ENCODE measurements at regions not wholly inside any gene's neighbourhood (a gene's known extent, or its start where the extent isn't known, plus 50 kb on each side); places are given as distances from the start of the nearest gene placed in this dataset.

DNA sequence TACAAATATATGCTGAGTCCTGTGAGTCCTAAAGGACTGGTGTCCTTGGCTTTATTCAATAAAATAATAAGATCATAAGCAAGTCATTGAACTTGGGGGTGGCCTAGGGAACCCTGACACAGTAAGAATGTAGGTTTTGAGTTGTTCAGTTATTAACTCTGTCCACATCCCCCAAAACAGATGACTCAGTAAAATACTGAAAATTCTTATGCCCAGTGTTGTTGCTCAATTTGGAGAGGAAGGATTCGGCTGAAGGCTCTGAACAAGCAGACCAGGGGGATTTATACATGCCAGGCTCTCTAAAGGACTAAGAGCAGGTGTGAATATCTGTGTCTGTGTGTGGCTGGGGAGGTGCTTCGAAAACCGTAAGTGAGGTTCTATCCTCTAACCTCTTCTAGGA, 173.7 kb downstream of the RMI1 start:
- Histone ChIP-seq H3K79me2 (ENCODE audit: low read length) (no peaks in the 10 kb centered on the region), H3K9me3 (ENCODE audit: low read length) (no peaks in the 10 kb centered on the region), H3K36me3 (ENCODE audit: low read depth, low read length) (no peaks in the 10 kb centered on the region), H3K27ac (ENCODE audit: low read length) (no peak overlapping the region), H2AFZ (ENCODE audit: low read length) (no peak overlapping the region), H4K20me1 (ENCODE audit: low read length) (no peaks in the 10 kb centered on the region), H3K4me3 (ENCODE audit: low read length) (no peak overlapping the region), H3F3A (ENCODE audit: low read length, unreplicated experiment) (no peaks in the 10 kb centered on the region), H3K4me1 (ENCODE audit: insufficient read depth, low read length) (no peaks in the 10 kb centered on the region), H3K9ac (ENCODE audit: low read length) (no peak overlapping the region), H3K9me2 (replicated peaks; ENCODE audit: low read length) (no peaks in the 10 kb centered on the region), H3K27me3 (ENCODE audit: low read length) (peaks cover 29% of the 10 kb centered on the region), H3K4me2 (ENCODE audit: low read length) (no peak overlapping the region)
- no peak for DNase-seq
- intact Hi-C loops (cut with micrococcal nuclease) = no loop called here
- POLR2A ChIA-PET (ENCODE audit: unreplicated experiment) = no interaction called here
- CTCF ChIA-PET = no interaction called here
- BruUV-seq (replicated peaks) = no TSS peak
- no peak for ATAC-seq
- TF ChIP-seq, protein P1, sequence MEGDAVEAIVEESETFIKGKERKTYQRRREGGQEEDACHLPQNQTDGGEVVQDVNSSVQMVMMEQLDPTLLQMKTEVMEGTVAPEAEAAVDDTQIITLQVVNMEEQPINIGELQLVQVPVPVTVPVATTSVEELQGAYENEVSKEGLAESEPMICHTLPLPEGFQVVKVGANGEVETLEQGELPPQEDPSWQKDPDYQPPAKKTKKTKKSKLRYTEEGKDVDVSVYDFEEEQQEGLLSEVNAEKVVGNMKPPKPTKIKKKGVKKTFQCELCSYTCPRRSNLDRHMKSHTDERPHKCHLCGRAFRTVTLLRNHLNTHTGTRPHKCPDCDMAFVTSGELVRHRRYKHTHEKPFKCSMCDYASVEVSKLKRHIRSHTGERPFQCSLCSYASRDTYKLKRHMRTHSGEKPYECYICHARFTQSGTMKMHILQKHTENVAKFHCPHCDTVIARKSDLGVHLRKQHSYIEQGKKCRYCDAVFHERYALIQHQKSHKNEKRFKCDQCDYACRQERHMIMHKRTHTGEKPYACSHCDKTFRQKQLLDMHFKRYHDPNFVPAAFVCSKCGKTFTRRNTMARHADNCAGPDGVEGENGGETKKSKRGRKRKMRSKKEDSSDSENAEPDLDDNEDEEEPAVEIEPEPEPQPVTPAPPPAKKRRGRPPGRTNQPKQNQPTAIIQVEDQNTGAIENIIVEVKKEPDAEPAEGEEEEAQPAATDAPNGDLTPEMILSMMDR (conservative IDR thresholded peaks at IDR 0.05; ENCODE audit: low read depth, low read length) = no peak
- TF ChIP-seq EZH2phosphoT487 (IDR thresholded peaks at IDR 0.05; ENCODE audit: borderline replicate concordance, low read length) (no peak), EZH2 (IDR thresholded peaks at IDR 0.05; ENCODE audit: low read length, unreplicated experiment) (no peak)

GRCh38 chr9:84163052-84163650, 177.4 kb downstream of the SLC28A3 start:
- no peak overlapping the region for H3K4me3 ChIP-seq (ENCODE audit: low read length)
- no peaks in the 10 kb centered on the region for H3F3A ChIP-seq (ENCODE audit: low read length, unreplicated experiment)
- no peak overlapping the region for H2AFZ ChIP-seq (ENCODE audit: low read length)
- no peaks in the 10 kb centered on the region for H3K79me2 ChIP-seq (ENCODE audit: low read length)
- no peaks in the 10 kb centered on the region for H3K9me3 ChIP-seq (ENCODE audit: low read length)
- H3K4me1 ChIP-seq (ENCODE audit: insufficient read depth, low read length) = no peaks in the 10 kb centered on the region
- intact Hi-C loops (cut with micrococcal nuclease) = no loop called here
- no peak overlapping the region for H3K27ac ChIP-seq (ENCODE audit: low read length)
- CTCF ChIA-PET = interaction anchor here (0.6 kb wide), 1 partner anchor 156 kb away, joined by 9 read pairs; no protein-coding TSS in a partner anchor
- H3K4me2 ChIP-seq (ENCODE audit: low read length) = no peak overlapping the region
- ATAC-seq (no peak), DNase-seq (no peak)
- POLR2A ChIA-PET (ENCODE audit: unreplicated experiment) = no interaction called here
- no peak overlapping the region for H3K9ac ChIP-seq (ENCODE audit: low read length)
- no peaks in the 10 kb centered on the region for H3K36me3 ChIP-seq (ENCODE audit: low read depth, low read length)
- BruUV-seq (replicated peaks) = no TSS peak
- peaks cover 46% of the 10 kb centered on the region for H3K27me3 ChIP-seq (ENCODE audit: low read length)
- TF ChIP-seq EZH2phosphoT487 (IDR thresholded peaks at IDR 0.05; ENCODE audit: borderline replicate concordance, low read length) = no peak
- TF ChIP-seq EZH2 (IDR thresholded peaks at IDR 0.05; ENCODE audit: low read length, unreplicated experiment) = no peak
- TF ChIP-seq, protein P1 (conservative IDR thresholded peaks at IDR 0.05; ENCODE audit: low read depth, low read length) = no peak
- H3K9me2 ChIP-seq (replicated peaks; ENCODE audit: low read length) = no peaks in the 10 kb centered on the region
- no peaks in the 10 kb centered on the region for H4K20me1 ChIP-seq (ENCODE audit: low read length)

GRCh38 chr9:84166891-84167290, 173.7 kb downstream of the SLC28A3 start:
- POLR2A ChIA-PET (ENCODE audit: unreplicated experiment) = no interaction called here
- intact Hi-C loops (cut with micrococcal nuclease) = no loop called here
- CTCF ChIA-PET = no interaction called here

More at GRCh38 chr9:84166891-84167290, 173.7 kb downstream of the SLC28A3 start:
- no TSS peak for BruUV-seq (replicated peaks)
- Histone ChIP-seq H3K4me1 (ENCODE audit: insufficient read depth, low read length) (peaks cover 3% of the 10 kb centered on the region; the same call in 1 of the 2 replicates), H3K9ac (ENCODE audit: low read length) (no peak overlapping the region), H2AFZ (ENCODE audit: low read length) (no peak overlapping the region), H3K9me2 (replicated peaks; ENCODE audit: low read length) (no peaks in the 10 kb centered on the region), H3F3A (ENCODE audit: low read length, unreplicated experiment) (no peaks in the 10 kb centered on the region), H3K4me3 (ENCODE audit: low read length) (no peak overlapping the region), H3K4me2 (ENCODE audit: low read length) (no peak overlapping the region), H3K9me3 (ENCODE audit: low read length) (no peaks in the 10 kb centered on the region), H3K36me3 (ENCODE audit: low read depth, low read length) (no peaks in the 10 kb centered on the region), H4K20me1 (ENCODE audit: low read length) (no peaks in the 10 kb centered on the region), H3K27ac (ENCODE audit: low read length) (no peak overlapping the region), H3K79me2 (ENCODE audit: low read length) (no peaks in the 10 kb centered on the region), H3K27me3 (ENCODE audit: low read length) (peaks cover 10% of the 10 kb centered on the region)
- ATAC-seq (no peak), DNase-seq (no peak)
- no peak for TF ChIP-seq EZH2 (IDR thresholded peaks at IDR 0.05; ENCODE audit: low read length, unreplicated experiment)
- no peak for TF ChIP-seq EZH2phosphoT487 (IDR thresholded peaks at IDR 0.05; ENCODE audit: borderline replicate concordance, low read length)
- TF ChIP-seq, protein P1 (conservative IDR thresholded peaks at IDR 0.05; ENCODE audit: low read depth, low read length) = no peak
